ENCODE measurements at regions not wholly inside any gene's neighbourhood (a gene's known extent, or its start where the extent isn't known, plus 50 kb on each side); places are given as distances from the start of the nearest gene placed in this dataset.

DNA sequence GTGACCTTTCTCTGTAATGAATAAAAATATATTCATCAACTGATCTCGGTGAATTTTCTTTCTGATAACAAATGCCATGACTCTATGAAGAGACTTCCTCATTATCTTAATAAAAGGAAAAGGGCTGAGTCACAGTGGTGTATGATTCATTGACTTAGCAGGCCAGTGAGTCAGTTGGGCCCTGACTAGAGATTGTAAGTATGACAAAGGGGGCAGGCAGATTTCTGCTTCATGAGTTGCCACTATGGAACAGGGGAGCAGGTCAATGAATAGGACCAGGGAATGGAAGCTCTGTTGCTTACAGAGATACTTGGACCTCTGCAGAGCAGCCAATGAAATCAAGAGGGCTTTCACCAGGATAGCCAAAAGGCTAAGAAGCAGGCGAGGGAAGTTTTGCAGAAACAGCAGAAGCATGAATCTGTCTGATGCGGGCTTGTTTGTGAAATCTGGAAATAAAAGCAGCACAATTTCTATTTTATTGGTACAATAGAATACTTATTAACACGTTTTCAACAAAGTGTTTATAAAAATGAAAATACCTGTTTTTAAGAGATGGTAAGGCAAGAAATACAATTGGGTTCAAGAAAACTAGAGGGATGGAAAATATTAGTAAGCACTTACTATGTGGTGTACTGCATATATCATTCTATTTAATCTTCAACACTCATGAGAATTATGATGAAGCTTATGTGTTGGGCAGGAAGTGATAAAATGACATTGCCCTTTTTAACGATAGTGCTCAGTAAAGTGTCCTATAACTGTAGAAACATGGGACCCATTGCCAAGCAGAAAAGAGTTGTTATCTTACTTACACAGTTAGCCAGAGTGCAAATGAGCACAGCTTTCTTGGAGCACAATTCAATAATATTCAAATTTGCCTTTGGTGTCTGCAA is 169.8 kb upstream of the MYRIP start:
- TF ChIP-seq CTCF (tag by site-specific recombination; IDR thresholded peaks at IDR 0.05), result no peak
- TF ChIP-seq ZNF121 (tag by site-specific recombination; IDR thresholded peaks at IDR 0.05), result no peak
- no peak for TF ChIP-seq ZNF391 (tag by site-specific recombination; IDR thresholded peaks at IDR 0.05; ENCODE audit: borderline replicate concordance, low read depth)
- TF ChIP-seq ZNF768 (tag by site-specific recombination; IDR thresholded peaks at IDR 0.05), result no peak
- no peak for TF ChIP-seq ZNF174 (tag by site-specific recombination; IDR thresholded peaks at IDR 0.05)
- TF ChIP-seq WT1 (tag by site-specific recombination; IDR thresholded peaks at IDR 0.05), result no peak
- TF ChIP-seq ZNF114 (tag by site-specific recombination; IDR thresholded peaks at IDR 0.05), result no peak
- no peak for TF ChIP-seq OSR2 (tag by site-specific recombination; IDR thresholded peaks at IDR 0.05)
- TF ChIP-seq ZEB2 (tag by site-specific recombination; IDR thresholded peaks at IDR 0.05), result no peak
- TF ChIP-seq, protein P1, sequence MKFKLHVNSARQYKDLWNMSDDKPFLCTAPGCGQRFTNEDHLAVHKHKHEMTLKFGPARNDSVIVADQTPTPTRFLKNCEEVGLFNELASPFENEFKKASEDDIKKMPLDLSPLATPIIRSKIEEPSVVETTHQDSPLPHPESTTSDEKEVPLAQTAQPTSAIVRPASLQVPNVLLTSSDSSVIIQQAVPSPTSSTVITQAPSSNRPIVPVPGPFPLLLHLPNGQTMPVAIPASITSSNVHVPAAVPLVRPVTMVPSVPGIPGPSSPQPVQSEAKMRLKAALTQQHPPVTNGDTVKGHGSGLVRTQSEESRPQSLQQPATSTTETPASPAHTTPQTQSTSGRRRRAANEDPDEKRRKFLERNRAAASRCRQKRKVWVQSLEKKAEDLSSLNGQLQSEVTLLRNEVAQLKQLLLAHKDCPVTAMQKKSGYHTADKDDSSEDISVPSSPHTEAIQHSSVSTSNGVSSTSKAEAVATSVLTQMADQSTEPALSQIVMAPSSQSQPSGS (tag by site-specific recombination; IDR thresholded peaks at IDR 0.05; ENCODE audit: low read depth), result no peak
- no peak for TF ChIP-seq ZNF274 (IDR thresholded peaks at IDR 0.05; ENCODE audit: low read length)
- no peak for TF ChIP-seq ZNF274 (tag by site-specific recombination; IDR thresholded peaks at IDR 0.05; ENCODE audit: borderline replicate concordance)
- no peak for TF ChIP-seq ZNF2 (tag by site-specific recombination; IDR thresholded peaks at IDR 0.05)
- no peak for TF ChIP-seq SETDB1 (IDR thresholded peaks at IDR 0.05; ENCODE audit: insufficient read length, low read length)
